ENCODE measurements at regions not wholly inside any gene's neighbourhood (a gene's known extent, or its start where the extent isn't known, plus 50 kb on each side); places are given as distances from the start of the nearest gene placed in this dataset.

DNA sequence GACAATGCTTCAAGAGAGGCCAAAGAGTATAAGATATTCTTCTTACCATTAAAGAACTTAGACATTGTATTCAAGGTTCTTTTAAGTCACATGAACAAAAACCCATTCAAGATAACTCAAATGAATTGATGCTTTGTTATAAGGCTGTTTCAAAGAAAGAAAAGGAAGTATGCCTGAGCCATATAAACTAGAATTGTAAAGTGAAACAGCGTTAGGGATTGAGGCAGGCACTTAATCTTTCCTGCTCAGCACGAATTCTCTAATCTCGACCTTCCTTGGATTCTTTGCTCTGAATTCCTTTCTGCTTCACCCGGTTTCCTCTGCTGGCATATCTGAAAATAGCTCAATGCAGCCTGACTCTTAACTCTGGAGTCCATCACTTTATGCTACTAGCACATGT, 595.4 kb downstream of the DIAPH3 start:
- CTCF ChIA-PET = no interaction called here

DNA sequence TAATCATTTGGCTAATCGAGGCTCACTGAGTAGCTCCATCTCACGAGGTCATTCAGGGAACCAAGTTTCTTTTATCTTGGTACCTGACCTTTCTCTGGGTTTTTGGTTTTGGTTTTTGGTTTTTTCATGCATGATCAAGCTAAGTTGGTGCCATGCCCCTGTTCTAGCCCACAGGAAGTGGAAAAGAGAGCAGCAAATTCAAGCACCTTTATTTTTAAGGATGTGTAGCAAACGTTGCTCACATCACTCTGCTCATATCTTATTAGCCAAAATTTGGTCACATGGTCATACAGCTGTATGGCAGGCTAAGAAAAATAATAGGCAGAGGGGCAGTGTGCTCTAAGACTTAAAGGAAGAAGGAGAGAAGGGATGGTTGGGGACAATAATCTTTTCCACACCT, 593.5 kb downstream of the DIAPH3 start:
- CTCF ChIA-PET = interaction anchor here (1.0 kb wide), 1 partner anchor 174 kb away, joined by 3 read pairs; no protein-coding TSS in a partner anchor
- H3K27me3 Mint-ChIP-seq (ENCODE audit: low read depth) = peaks cover 3% of the 10 kb centered on the region
- peaks cover 10% of the 10 kb centered on the region for H3K36me3 Mint-ChIP-seq
- no peak overlapping the region for H3K27ac Mint-ChIP-seq
- no peak for TF ChIP-seq ZNF423 (CRISPR knock-in tag; IDR thresholded peaks at IDR 0.05)
- peaks cover 23% of the 10 kb centered on the region for H3K9me3 Mint-ChIP-seq
- POLR2A ChIA-PET = no interaction called here
- H3K4me1 Mint-ChIP-seq = peaks cover 3% of the 10 kb centered on the region
- DNase-seq (ENCODE audit: low spot score) (no peak), ATAC-seq (no peak)
- no peak overlapping the region for H3K4me3 Mint-ChIP-seq

More for the DNA sequence above, 595.4 kb downstream of the DIAPH3 start:
- peaks cover 3% of the 10 kb centered on the region for H3K27me3 Mint-ChIP-seq (ENCODE audit: low read depth)
- no peak; the same call in 1 of the 2 replicates for ATAC-seq
- POLR2A ChIA-PET = no interaction called here
- TF ChIP-seq TP53 (CRISPR knock-in tag; IDR thresholded peaks at IDR 0.05) (no peak), ETV6 (CRISPR knock-in tag; IDR thresholded peaks at IDR 0.05) (no peak), HMGA2 (CRISPR knock-in tag; IDR thresholded peaks at IDR 0.05) (no peak), RORB (CRISPR knock-in tag; IDR thresholded peaks at IDR 0.05) (no peak), GABPB1 (CRISPR knock-in tag; IDR thresholded peaks at IDR 0.05) (no peak), GRHL2 (CRISPR knock-in tag; IDR thresholded peaks at IDR 0.05; ENCODE audit: insufficient replicate concordance, severe bottlenecking) (no peak), NFYB (CRISPR knock-in tag; conservative IDR thresholded peaks at IDR 0.05; ENCODE audit: low read depth) (no peak), JAZF1 (CRISPR knock-in tag; IDR thresholded peaks at IDR 0.05) (no peak), ATF1 (CRISPR knock-in tag; IDR thresholded peaks at IDR 0.05) (no peak)
- TF ChIP-seq, protein P1, sequence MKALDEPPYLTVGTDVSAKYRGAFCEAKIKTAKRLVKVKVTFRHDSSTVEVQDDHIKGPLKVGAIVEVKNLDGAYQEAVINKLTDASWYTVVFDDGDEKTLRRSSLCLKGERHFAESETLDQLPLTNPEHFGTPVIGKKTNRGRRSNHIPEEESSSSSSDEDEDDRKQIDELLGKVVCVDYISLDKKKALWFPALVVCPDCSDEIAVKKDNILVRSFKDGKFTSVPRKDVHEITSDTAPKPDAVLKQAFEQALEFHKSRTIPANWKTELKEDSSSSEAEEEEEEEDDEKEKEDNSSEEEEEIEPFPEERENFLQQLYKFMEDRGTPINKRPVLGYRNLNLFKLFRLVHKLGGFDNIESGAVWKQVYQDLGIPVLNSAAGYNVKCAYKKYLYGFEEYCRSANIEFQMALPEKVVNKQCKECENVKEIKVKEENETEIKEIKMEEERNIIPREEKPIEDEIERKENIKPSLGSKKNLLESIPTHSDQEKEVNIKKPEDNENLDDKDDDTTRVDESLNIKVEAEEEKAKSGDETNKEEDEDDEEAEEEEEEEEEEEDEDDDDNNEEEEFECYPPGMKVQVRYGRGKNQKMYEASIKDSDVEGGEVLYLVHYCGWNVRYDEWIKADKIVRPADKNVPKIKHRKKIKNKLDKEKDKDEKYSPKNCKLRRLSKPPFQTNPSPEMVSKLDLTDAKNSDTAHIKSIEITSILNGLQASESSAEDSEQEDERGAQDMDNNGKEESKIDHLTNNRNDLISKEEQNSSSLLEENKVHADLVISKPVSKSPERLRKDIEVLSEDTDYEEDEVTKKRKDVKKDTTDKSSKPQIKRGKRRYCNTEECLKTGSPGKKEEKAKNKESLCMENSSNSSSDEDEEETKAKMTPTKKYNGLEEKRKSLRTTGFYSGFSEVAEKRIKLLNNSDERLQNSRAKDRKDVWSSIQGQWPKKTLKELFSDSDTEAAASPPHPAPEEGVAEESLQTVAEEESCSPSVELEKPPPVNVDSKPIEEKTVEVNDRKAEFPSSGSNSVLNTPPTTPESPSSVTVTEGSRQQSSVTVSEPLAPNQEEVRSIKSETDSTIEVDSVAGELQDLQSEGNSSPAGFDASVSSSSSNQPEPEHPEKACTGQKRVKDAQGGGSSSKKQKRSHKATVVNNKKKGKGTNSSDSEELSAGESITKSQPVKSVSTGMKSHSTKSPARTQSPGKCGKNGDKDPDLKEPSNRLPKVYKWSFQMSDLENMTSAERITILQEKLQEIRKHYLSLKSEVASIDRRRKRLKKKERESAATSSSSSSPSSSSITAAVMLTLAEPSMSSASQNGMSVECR (CRISPR knock-in tag; IDR thresholded peaks at IDR 0.05; ENCODE audit: borderline replicate concordance) = no peak
- TF ChIP-seq, protein P2, sequence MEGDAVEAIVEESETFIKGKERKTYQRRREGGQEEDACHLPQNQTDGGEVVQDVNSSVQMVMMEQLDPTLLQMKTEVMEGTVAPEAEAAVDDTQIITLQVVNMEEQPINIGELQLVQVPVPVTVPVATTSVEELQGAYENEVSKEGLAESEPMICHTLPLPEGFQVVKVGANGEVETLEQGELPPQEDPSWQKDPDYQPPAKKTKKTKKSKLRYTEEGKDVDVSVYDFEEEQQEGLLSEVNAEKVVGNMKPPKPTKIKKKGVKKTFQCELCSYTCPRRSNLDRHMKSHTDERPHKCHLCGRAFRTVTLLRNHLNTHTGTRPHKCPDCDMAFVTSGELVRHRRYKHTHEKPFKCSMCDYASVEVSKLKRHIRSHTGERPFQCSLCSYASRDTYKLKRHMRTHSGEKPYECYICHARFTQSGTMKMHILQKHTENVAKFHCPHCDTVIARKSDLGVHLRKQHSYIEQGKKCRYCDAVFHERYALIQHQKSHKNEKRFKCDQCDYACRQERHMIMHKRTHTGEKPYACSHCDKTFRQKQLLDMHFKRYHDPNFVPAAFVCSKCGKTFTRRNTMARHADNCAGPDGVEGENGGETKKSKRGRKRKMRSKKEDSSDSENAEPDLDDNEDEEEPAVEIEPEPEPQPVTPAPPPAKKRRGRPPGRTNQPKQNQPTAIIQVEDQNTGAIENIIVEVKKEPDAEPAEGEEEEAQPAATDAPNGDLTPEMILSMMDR (IDR thresholded peaks at IDR 0.05) = no peak
- TF ChIP-seq, protein P3, sequence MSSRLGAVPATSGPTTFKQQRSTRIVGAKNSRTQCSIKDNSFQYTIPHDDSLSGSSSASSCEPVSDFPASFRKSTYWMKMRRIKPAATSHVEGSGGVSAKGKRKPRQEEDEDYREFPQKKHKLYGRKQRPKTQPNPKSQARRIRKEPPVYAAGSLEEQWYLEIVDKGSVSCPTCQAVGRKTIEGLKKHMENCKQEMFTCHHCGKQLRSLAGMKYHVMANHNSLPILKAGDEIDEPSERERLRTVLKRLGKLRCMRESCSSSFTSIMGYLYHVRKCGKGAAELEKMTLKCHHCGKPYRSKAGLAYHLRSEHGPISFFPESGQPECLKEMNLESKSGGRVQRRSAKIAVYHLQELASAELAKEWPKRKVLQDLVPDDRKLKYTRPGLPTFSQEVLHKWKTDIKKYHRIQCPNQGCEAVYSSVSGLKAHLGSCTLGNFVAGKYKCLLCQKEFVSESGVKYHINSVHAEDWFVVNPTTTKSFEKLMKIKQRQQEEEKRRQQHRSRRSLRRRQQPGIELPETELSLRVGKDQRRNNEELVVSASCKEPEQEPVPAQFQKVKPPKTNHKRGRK (CRISPR knock-in tag; IDR thresholded peaks at IDR 0.05; ENCODE audit: borderline replicate concordance) = no peak
- TF ChIP-seq, protein P4, sequence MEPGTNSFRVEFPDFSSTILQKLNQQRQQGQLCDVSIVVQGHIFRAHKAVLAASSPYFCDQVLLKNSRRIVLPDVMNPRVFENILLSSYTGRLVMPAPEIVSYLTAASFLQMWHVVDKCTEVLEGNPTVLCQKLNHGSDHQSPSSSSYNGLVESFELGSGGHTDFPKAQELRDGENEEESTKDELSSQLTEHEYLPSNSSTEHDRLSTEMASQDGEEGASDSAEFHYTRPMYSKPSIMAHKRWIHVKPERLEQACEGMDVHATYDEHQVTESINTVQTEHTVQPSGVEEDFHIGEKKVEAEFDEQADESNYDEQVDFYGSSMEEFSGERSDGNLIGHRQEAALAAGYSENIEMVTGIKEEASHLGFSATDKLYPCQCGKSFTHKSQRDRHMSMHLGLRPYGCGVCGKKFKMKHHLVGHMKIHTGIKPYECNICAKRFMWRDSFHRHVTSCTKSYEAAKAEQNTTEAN (CRISPR knock-in tag; IDR thresholded peaks at IDR 0.05) = no peak
- TF ChIP-seq, protein P5, sequence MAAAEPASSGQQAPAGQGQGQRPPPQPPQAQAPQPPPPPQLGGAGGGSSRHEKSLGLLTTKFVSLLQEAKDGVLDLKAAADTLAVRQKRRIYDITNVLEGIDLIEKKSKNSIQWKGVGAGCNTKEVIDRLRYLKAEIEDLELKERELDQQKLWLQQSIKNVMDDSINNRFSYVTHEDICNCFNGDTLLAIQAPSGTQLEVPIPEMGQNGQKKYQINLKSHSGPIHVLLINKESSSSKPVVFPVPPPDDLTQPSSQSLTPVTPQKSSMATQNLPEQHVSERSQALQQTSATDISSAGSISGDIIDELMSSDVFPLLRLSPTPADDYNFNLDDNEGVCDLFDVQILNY (CRISPR knock-in tag; IDR thresholded peaks at IDR 0.05) = no peak
- peaks cover 3% of the 10 kb centered on the region for H3K4me1 Mint-ChIP-seq
- peaks cover 10% of the 10 kb centered on the region for H3K36me3 Mint-ChIP-seq
- DNase-seq (ENCODE audit: low spot score) = no peak
- peaks cover 14% of the 10 kb centered on the region for H3K9me3 Mint-ChIP-seq
- H3K4me3 Mint-ChIP-seq = no peak overlapping the region
- H3K27ac Mint-ChIP-seq = no peak overlapping the region

All from WTC11 (cell line).